Body of pancreas (tissue), 4 donors: ENCODE measurements at regions not wholly inside any gene's neighbourhood (a gene's known extent, or its start where the extent isn't known, plus 50 kb on each side); places are given as distances from the start of the nearest gene placed in this dataset.

Source experiments
- CTCF ChIP-seq, 7 experiments: fragments of 450-650 bp in 4 of 7; fragments of 200-600 bp in 3 of 7; sonication (generic) in 3 of 7; IDR thresholded peaks; one replicate each; pipeline ENCODE4 v1.5.1; 2016 to 2019; ENCODE audit warnings: antibody characterized with exemption in 7 of 7
- POLR2A ChIP-seq, 3 donors: fragments of 450-650 bp; IDR thresholded peaks; one replicate each; pipeline ENCODE4 v1.6.1; 2016; ENCODE audit warnings: antibody characterized with exemption in 3 of 3, mild to moderate bottlenecking in 2 of 3

GRCh38 chr12:28027947-28028724 lies 55.6 kb upstream of the PTHLH start:
- TF ChIP-seq CTCF (IDR thresholded peaks at IDR 0.05) = no peak
- no peak for TF ChIP-seq POLR2A (IDR thresholded peaks at IDR 0.05)
